OCI-LY7 (cell line): ENCODE measurements at regions not wholly inside any gene's neighbourhood (a gene's known extent, or its start where the extent isn't known, plus 50 kb on each side); places are given as distances from the start of the nearest gene placed in this dataset.
"Not testable (repeated sequence)": the region's sequence is repeated elsewhere in the genome, so short reads cannot be mapped to it uniquely, and the experiment has no call there.

Source experiments
- BruUV-seq: library from RNA; stranded (reverse); fragments of 400-500 nt; replicated peaks from 2 replicates; lab custom pipeline; 2021; lab: Mats Ljungman, UMichigan
- CTCF ChIA-PET: fragments of 300-600 bp; sonication (Branson Sonifier 250); formaldehyde crosslinking; loops from one replicate; lab custom pipeline; 2022; ENCODE audit warnings: antibody characterized with exemption; ENCODE audit not compliant: unreplicated experiment; lab: Charles Lee
- POLR2A ChIA-PET: fragments of 300-600 bp; sonication (Branson Sonifier 250); formaldehyde crosslinking; loops from one replicate; lab custom pipeline; 2022; ENCODE audit warnings: antibody characterized with exemption; lab: Charles Lee
- DNase-seq: peaks from one replicate; pipeline ENCODE4 v3.0.0-alpha.2; 2015; ENCODE audit warnings: low spot score
- H2AFZ ChIP-seq: fragments of 200-600 bp; sonication (generic), shearing (Covaris generic); 2 replicates; pipeline ENCODE4 v1.6.1; 2014; ENCODE audit warnings: mild to moderate bottlenecking, antibody characterized with exemption, low read length, moderate library complexity
- H3K27ac ChIP-seq: fragments of 200-600 bp; sonication (generic); 2 replicates; pipeline ENCODE4 v1.5.1; 2014; ENCODE audit warnings: mixed run types, low read depth, mild to moderate bottlenecking, moderate library complexity, low read length, inconsistent platforms; ENCODE audit not compliant: poor library complexity, severe bottlenecking
- H3K36me3 ChIP-seq: fragments of 200-600 bp; sonication (generic); 2 replicates; pipeline ENCODE4 v1.6.1; 2014; ENCODE audit warnings: mild to moderate bottlenecking, antibody characterized with exemption, low read length, moderate library complexity, mixed read lengths; ENCODE audit not compliant: insufficient read depth
- H3K4me1 ChIP-seq: fragments of 200-600 bp; sonication (generic); 2 replicates; pipeline ENCODE4 v1.5.1; 2014; ENCODE audit warnings: mild to moderate bottlenecking, low read length; ENCODE audit not compliant: insufficient read depth, poor library complexity, severe bottlenecking
- H3K4me2 ChIP-seq: fragments of 200-600 bp; sonication (generic); 2 replicates; pipeline ENCODE4 v1.6.1; 2014; ENCODE audit warnings: mild to moderate bottlenecking, low read length
- H3K4me3 ChIP-seq: fragments of 200-600 bp; sonication (generic); 2 replicates; pipeline ENCODE4 v1.5.1; 2014; ENCODE audit warnings: mild to moderate bottlenecking, low read depth, low read length; ENCODE audit not compliant: poor library complexity, severe bottlenecking
- H3K79me2 ChIP-seq: fragments of 200-600 bp; sonication (generic); 2 replicates; pipeline ENCODE4 v1.6.1; 2016; ENCODE audit warnings: low read depth, mild to moderate bottlenecking, low read length, moderate library complexity, mixed read lengths; ENCODE audit not compliant: insufficient read depth
- H3K9me2 ChIP-seq: fragments of 200-600 bp; sonication (generic); 2 replicates; pipeline ENCODE4 v1.6.1; 2016; ENCODE audit warnings: mild to moderate bottlenecking, low read length, mixed read lengths; ENCODE audit not compliant: insufficient read depth
- H3K9me3 ChIP-seq: fragments of 200-600 bp; sonication (generic); 2 replicates; pipeline ENCODE4 v1.6.1; 2014; ENCODE audit warnings: mild to moderate bottlenecking, mixed run types, low read length, mixed read lengths
- H4K20me1 ChIP-seq: fragments of 200-600 bp; sonication (generic); 2 replicates; pipeline ENCODE4 v1.6.1; 2014; ENCODE audit warnings: mild to moderate bottlenecking, antibody characterized with exemption, low read length, moderate library complexity, mixed read lengths; ENCODE audit not compliant: insufficient read depth
- CTCF ChIP-seq: fragments of 200-600 bp; sonication (generic); conservative IDR thresholded peaks from 2 replicates; pipeline ENCODE4 v1.5.1; 2014; ENCODE audit warnings: mild to moderate bottlenecking, antibody characterized with exemption, low read length, moderate library complexity, mixed read lengths
- EZH2phosphoT487 ChIP-seq: fragments of 200-600 bp; sonication (generic); IDR thresholded peaks from 2 replicates; pipeline ENCODE4 v1.6.1; 2018; ENCODE audit warnings: low read depth, borderline replicate concordance, mild to moderate bottlenecking, mixed run types, antibody characterized with exemption, low read length, moderate library complexity, mixed read lengths
- intact Hi-C: fragments of 100-400 bp; cut with micrococcal nuclease; formaldehyde crosslinking; loops from one replicate; pipeline ENCODE4 v1.10.0; 2022; ENCODE audit not compliant: unreplicated experiment

GRCh38 chr1:214764502-214764901 lies 161.5 kb downstream of the CENPF start:
- TF ChIP-seq CTCF (no peak), EZH2phosphoT487 (no peak)
- POLR2A ChIA-PET = no interaction called here
- H3K4me3 ChIP-seq = no peak overlapping the region

GRCh38 chr1:214767221-214767620 lies 164.2 kb downstream of the CENPF start:
- ChIA-PET POLR2A (interaction anchor here (0.9 kb wide), 1 partner anchor 9 kb away, joined by 3 read pairs; no protein-coding TSS in a partner anchor), CTCF (no interaction called here)
- no peaks in the 10 kb centered on the region for H3K9me2 ChIP-seq
- no peaks in the 10 kb centered on the region for H3K79me2 ChIP-seq
- DNase-seq = no peak
- no peaks in the 10 kb centered on the region for H3K36me3 ChIP-seq
- H2AFZ ChIP-seq = no peak overlapping the region
- no peak overlapping the region for H3K4me3 ChIP-seq
- no TSS peak for BruUV-seq
- no peak overlapping the region for H3K4me2 ChIP-seq
- H3K9me3 ChIP-seq = no peaks in the 10 kb centered on the region
- TF ChIP-seq EZH2phosphoT487 = no peak
- H3K4me1 ChIP-seq = no peaks in the 10 kb centered on the region
- H3K27ac ChIP-seq = no peak overlapping the region
- H4K20me1 ChIP-seq = no peaks in the 10 kb centered on the region
- intact Hi-C loops = no loop called here

More at GRCh38 chr1:214764502-214764901, 161.5 kb downstream of the CENPF start:
- DNase-seq = no peak
- no TSS peak for BruUV-seq
- no peaks in the 10 kb centered on the region for H4K20me1 ChIP-seq
- 0 out of 2 replicates have a peak, but pooled peaks cover 4% of the 10 kb centered on the region for H3K9me3 ChIP-seq
- H2AFZ ChIP-seq = no peak overlapping the region
- CTCF ChIA-PET = no interaction called here
- no peaks in the 10 kb centered on the region for H3K79me2 ChIP-seq
- no peaks in the 10 kb centered on the region for H3K4me1 ChIP-seq
- H3K27ac ChIP-seq = no peak overlapping the region
- H3K9me2 ChIP-seq = no peaks in the 10 kb centered on the region
- H3K4me2 ChIP-seq = no peak overlapping the region
- intact Hi-C loops = no loop called here
- no peaks in the 10 kb centered on the region for H3K36me3 ChIP-seq

GRCh38 chr1:214769666-214770065 lies 166.7 kb downstream of the CENPF start:
- CTCF ChIA-PET, H2AFZ ChIP-seq, H3K4me3 ChIP-seq, H3K79me2 ChIP-seq, H3K9me2 ChIP-seq, H4K20me1 ChIP-seq, H3K27ac ChIP-seq, H3K4me2 ChIP-seq, POLR2A ChIA-PET, H3K36me3 ChIP-seq, DNase-seq, intact Hi-C loops, H3K4me1 ChIP-seq, BruUV-seq, H3K9me3 ChIP-seq: not testable (repeated sequence)

GRCh38 chr1:214777364-214777763 lies 174.4 kb downstream of the CENPF start:
- Histone ChIP-seq H3K27ac (no peak overlapping the region), H3K9me3 (no peaks in the 10 kb centered on the region), H3K4me2 (no peak overlapping the region), H3K36me3 (no peaks in the 10 kb centered on the region), H3K9me2 (no peaks in the 10 kb centered on the region), H3K79me2 (no peaks in the 10 kb centered on the region), H4K20me1 (no peaks in the 10 kb centered on the region), H3K4me3 (no peak overlapping the region), H3K4me1 (no peaks in the 10 kb centered on the region), H2AFZ (no peak overlapping the region)
- no peak for DNase-seq
- TF ChIP-seq CTCF = no peak
- TF ChIP-seq EZH2phosphoT487 = no peak
- CTCF ChIA-PET = no interaction called here
- POLR2A ChIA-PET = no interaction called here
- no TSS peak for BruUV-seq
- intact Hi-C loops = no loop called here
